ENCODE measurements at regions not wholly inside any gene's neighbourhood (a gene's known extent, or its start where the extent isn't known, plus 50 kb on each side); places are given as distances from the start of the nearest gene placed in this dataset.

DNA sequence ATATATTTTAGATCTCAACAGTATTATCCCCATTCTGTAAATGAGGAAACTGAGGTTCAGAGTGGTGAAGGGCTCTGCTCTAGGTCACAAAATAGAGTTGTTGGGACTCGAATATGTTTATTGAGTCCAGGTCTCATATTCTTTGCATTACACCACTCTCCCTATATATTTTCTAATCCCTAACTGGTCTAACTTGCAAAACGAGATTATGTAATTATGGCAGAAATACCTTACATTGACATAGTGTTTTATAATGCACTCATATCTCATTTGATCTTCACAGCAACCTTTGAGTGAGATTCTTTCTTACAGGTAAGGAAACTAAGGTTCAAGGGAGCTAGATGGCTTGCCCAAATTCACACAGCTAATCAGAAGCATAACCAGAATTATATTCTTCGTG, 106.9 kb upstream of the LRIG3 start:
- POLR2A ChIA-PET = no interaction called here
- no peak overlapping the region for H3K9ac ChIP-seq (ENCODE audit: control insufficient read depth, insufficient read depth, low read length)
- H3K79me2 ChIP-seq (ENCODE audit: control insufficient read depth, insufficient read depth, low read length) = no peaks in the 10 kb centered on the region
- RAD21 ChIA-PET (ENCODE audit: unreplicated experiment) = no interaction called here
- H3K4me2 ChIP-seq (ENCODE audit: control insufficient read depth, insufficient read depth) = no peak overlapping the region
- no peak overlapping the region for H3K4me3 ChIP-seq
- ATAC-seq (no peak), DNase-seq (ENCODE audit: low read depth, low spot score) (no peak), FAIRE-seq (no peak)
- no peaks in the 10 kb centered on the region for H4K20me1 ChIP-seq (ENCODE audit: control insufficient read depth, insufficient read depth)
- no peaks in the 10 kb centered on the region for H3K9me3 ChIP-seq (replicated peaks; ENCODE audit: control insufficient read depth, insufficient read depth, low read length)
- H3K4me1 ChIP-seq (ENCODE audit: control insufficient read depth, insufficient read depth, low read length) = no peaks in the 10 kb centered on the region
- intact Hi-C loops (cut with micrococcal nuclease; ENCODE audit: unreplicated experiment) (no loop called here), in situ Hi-C loops (cut with MboI) (no loop called here)
- CTCF ChIA-PET = no interaction called here
- no peak overlapping the region for H3K27ac ChIP-seq (ENCODE audit: control insufficient read depth, insufficient read depth)
- TF ChIP-seq SRF (IDR thresholded peaks at IDR 0.05; ENCODE audit: low read depth in 2 of 2, low read length in 2 of 2) (no peak), ZNF207 (IDR thresholded peaks at IDR 0.05; ENCODE audit: borderline replicate concordance) (no peak), ZBED1 (IDR thresholded peaks at IDR 0.05; ENCODE audit: borderline replicate concordance) (no peak), TCF3 (IDR thresholded peaks at IDR 0.05; ENCODE audit: borderline replicate concordance, insufficient read depth, low read depth, low read length) (no peak), E2F8 (IDR thresholded peaks at IDR 0.05; ENCODE audit: low read depth, partially characterized antibody) (no peak), POLR2A (IDR thresholded peaks at IDR 0.05; ENCODE audit: low read depth, low read length) (no peak)
- 7% methylated on average over 3 of the region's 3 CpGs for WGBS (ENCODE audit: insufficient coverage, insufficient replicate concordance, low lambda C conversion rate, missing lambda C conversion rate)
- BruUV-seq (replicated peaks) = no TSS peak
- H3K36me3 ChIP-seq (ENCODE audit: control insufficient read depth in 2 of 2, insufficient read depth in 2 of 2, low read length in 1 of 2) = no peaks in the 10 kb centered on the region
- H2AFZ ChIP-seq (ENCODE audit: control insufficient read depth, low read depth, low read length) = no peak overlapping the region
- SMC1A ChIA-PET (ENCODE audit: uncharacterized antibody, unreplicated experiment) = no interaction called here
- no peaks in the 10 kb centered on the region for H3K27me3 ChIP-seq (replicated peaks in 1 of 2; ENCODE audit: control insufficient read depth in 2 of 2, insufficient read depth in 2 of 2, low read length in 1 of 2)

All from GM12878 (cell line).